ENCODE measurements at regions not wholly inside any gene's neighbourhood (a gene's known extent, or its start where the extent isn't known, plus 50 kb on each side); places are given as distances from the start of the nearest gene placed in this dataset.

DNA sequence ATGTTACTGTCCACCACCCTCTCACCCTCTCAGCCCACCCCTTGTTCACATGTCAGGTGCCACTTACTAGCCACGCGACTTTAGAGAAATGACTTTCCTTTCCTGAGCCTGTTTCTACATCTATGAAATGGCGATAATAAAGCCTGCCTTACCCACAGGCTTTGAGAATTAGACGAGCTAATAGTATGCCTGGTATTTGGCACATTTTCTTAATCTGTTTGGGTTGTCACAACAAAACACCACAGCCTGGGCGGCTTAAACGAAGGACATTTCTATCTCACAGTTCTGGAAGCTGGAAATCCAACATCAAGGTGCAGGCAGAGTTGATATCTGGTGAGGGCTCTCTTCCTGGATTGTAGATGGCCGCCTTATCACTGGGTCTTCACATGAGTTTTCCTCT is 273.9 kb upstream of the FMN2 start:
- TF ChIP-seq JUND (IDR thresholded peaks at IDR 0.05; ENCODE audit: low read depth), result no peak
- in situ Hi-C loops (cut with HindIII; ENCODE audit: low pct_unique_long_range_greater_than_20kb, low sequenced_read_pairs), result no loop called here
- no peak for DNase-seq (ENCODE audit: low read depth in 1 of 2, low spot score in 1 of 2)

DNA sequence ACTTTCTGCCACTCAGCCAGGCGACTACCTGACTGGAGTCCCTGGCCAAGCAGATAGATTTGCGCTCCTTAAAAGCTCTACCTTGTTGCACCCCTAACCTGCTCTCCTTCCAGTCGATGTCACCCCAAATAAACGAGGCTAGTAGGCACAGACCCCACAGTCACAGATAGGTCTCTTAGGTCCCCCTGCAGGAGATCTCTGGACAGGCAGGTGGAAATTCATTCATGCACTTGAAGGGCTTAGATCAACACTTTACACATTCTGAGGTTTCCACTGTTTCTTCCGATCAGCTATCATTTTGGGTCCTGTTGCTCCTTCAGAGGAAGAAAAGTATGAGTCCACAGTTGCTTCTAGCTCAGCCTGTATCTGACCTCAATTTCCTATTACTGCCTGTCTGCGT is 272.6 kb upstream of the FMN2 start:
- in situ Hi-C loops (cut with HindIII; ENCODE audit: low pct_unique_long_range_greater_than_20kb, low sequenced_read_pairs), result no loop called here
- TF ChIP-seq JUND (IDR thresholded peaks at IDR 0.05; ENCODE audit: low read depth), result no peak
- DNase-seq (ENCODE audit: low read depth in 1 of 2, low spot score in 1 of 2), result peak in 1 of 2 experiments; percentile 19

DNA sequence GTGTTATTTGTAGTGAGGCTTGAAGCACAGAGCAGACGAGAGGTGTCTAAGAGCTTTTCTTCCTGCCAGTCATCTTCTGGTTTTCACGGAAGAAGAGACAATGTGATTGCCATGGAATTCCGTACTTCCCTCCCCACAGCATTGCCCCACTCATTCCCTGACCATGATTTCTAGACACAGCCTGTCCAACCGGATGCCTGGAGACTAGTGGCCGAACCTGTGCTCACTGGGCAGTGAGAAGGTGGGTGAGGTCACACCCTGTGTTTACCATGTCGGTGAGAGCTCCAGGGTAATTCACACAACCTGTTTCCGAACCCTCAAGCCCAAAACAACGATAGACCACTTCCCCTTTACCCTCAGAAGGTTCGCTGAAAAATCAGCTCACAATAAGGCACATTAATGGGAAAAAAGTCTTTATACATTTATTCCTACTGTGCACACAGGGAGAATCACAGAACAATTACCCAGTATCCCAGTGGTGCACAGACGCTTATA is 271.9 kb upstream of the FMN2 start:
- peak in 1 of 2 experiments; percentile 47 for DNase-seq (ENCODE audit: low read depth in 1 of 2, low spot score in 1 of 2)
- in situ Hi-C loops (cut with HindIII; ENCODE audit: low pct_unique_long_range_greater_than_20kb, low sequenced_read_pairs), result no loop called here
- TF ChIP-seq JUND (IDR thresholded peaks at IDR 0.05; ENCODE audit: low read depth), result no peak

DNA sequence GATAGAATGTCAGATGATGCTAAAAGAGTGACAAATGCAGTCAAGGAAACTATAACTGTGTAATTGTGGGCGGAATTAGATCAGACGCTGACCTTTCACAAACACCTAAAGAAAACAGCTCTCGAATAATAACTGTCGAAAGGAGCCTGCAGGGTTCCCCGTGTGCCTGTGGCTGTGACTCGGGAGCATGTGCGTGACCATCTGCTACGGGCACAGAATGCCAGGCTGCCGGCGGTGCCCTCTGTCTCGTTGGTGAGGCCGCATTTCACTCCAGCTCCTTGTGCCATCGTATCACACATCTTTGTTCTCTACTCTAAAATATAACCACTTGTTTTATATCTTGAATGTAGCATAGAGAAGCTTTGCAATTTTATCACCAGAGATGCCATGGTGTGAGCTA is 267.8 kb upstream of the FMN2 start:
- in situ Hi-C loops (cut with HindIII; ENCODE audit: low pct_unique_long_range_greater_than_20kb, low sequenced_read_pairs), result no loop called here
- TF ChIP-seq JUND (IDR thresholded peaks at IDR 0.05; ENCODE audit: low read depth), result no peak
- no peak for DNase-seq (ENCODE audit: low read depth in 1 of 2, low spot score in 1 of 2)

DNA sequence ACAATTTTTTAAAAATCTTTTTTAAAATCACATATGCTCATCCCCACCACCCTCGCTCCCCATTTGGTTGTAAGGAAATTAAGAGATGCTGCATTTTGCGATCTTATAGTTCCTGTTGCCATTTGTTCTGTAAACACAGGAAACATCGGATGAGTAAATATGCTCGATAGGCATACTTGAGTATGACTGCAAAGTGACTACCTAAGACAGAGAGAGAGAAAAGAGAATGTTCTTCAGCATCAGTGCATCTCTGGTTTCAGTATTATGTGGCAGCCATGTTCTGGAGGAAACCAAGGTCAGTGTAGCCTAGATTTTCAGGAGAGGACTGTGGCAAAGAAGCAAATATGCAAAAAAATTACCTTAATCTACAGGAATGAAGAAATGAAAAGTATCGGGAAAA is 265.5 kb upstream of the FMN2 start:
- TF ChIP-seq JUND (IDR thresholded peaks at IDR 0.05; ENCODE audit: low read depth), result no peak
- DNase-seq (ENCODE audit: low read depth in 1 of 2, low spot score in 1 of 2), result no peak
- in situ Hi-C loops (cut with HindIII; ENCODE audit: low pct_unique_long_range_greater_than_20kb, low sequenced_read_pairs), result no loop called here

DNA sequence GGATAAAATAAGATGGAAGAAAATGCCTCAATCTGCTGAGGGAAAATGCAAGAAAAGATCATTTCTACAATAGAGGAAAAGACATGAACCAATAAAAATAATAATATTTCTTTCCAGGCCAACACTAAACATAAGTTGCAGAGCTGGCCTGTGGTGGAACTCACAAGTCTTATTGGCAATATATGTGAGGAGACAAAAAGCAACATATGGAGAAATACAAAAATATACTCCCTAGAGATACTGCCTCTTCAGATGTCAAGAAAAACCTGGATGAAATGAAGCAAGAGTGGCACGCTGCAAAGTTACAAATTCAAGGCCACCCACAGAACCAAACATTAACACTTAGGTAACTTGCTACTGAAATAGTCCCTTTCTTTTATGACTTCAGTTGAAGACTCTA is 264.9 kb upstream of the FMN2 start:
- DNase-seq (ENCODE audit: low read depth in 1 of 2, low spot score in 1 of 2), result no peak
- TF ChIP-seq JUND (IDR thresholded peaks at IDR 0.05; ENCODE audit: low read depth), result no peak
- in situ Hi-C loops (cut with HindIII; ENCODE audit: low pct_unique_long_range_greater_than_20kb, low sequenced_read_pairs), result no loop called here

DNA sequence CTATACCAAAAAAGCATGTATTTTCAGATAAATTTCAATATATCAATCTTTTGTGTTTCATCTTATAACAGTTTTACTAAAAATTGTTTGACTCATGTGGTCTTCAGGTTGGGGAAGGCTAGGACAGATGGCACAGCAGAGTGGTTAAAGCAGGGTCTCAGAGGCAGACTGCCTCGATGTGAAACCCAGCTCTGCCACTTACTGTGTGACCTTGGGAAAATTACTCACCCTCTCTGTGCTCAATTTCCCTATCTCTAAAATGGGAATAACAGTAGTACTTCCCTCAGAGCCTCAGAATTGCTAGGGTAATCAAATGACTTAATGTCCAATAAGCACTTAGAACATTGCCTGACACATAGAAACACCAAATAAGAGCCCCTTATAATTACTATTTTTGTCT is 262.1 kb upstream of the FMN2 start:
- no peak for DNase-seq (ENCODE audit: low read depth in 1 of 2, low spot score in 1 of 2)
- TF ChIP-seq JUND (IDR thresholded peaks at IDR 0.05; ENCODE audit: low read depth), result no peak
- in situ Hi-C loops (cut with HindIII; ENCODE audit: low pct_unique_long_range_greater_than_20kb, low sequenced_read_pairs), result no loop called here

DNA sequence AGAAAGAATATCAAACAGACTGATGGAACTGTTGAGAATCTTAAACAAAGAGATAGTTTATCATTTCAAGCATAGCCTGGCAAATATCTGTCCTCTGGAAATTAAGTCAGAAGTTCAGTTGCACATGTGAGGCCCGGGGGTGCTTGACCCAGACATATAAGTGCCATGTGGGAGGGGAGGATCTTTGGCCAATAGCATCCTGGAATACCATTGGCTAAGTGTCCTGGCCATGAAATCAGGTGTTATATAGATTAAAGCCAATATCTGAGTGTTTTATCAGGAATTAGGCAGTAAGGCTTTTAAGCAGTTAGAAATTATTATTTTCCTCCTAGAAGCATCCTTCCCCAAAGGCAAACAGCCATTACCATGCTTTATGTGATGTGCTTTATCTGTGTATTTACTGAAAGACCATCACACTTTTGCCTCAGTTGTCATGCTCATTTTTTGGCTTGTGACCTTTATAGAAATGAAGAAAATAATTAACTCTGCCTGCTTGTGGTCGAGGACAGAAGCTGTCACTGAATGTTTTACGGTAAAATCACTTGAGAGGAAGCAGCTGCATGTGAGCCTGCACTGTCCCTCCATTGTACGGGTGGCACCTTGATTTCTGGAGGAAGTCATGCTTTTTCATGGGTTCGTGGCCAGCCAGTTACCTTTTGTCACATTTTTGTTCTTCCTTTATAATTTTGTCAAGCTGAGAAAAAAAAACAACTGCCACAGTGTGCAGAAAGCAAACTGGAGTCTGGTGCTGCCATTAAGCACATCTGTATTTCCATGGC is 259.9 kb upstream of the FMN2 start:
- DNase-seq (ENCODE audit: low read depth in 1 of 2, low spot score in 1 of 2), result no peak
- TF ChIP-seq JUND (IDR thresholded peaks at IDR 0.05; ENCODE audit: low read depth), result no peak
- in situ Hi-C loops (cut with HindIII; ENCODE audit: low pct_unique_long_range_greater_than_20kb, low sequenced_read_pairs), result no loop called here

DNA sequence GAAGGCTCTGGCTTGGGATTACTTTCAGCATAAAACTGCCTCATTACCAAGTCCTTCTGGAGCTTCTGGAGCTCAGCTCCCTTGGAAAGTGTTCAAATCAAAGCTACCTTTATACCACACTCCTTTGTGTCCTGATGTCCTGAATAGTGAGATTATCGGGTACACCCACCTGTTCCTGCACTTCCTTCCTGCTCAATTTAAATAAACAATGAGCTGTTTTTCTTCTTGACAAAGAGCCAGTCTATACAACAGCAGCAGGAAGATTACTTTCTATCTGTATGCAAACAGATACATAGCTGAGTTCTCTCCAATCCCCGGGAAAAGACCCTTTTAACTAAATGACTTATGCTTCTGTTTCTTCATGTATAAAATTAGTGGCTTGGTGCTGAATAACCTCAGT is 258.0 kb upstream of the FMN2 start:
- no peak for TF ChIP-seq JUND (IDR thresholded peaks at IDR 0.05; ENCODE audit: low read depth)
- no peak for DNase-seq (ENCODE audit: low read depth in 1 of 2, low spot score in 1 of 2)
- in situ Hi-C loops (cut with HindIII; ENCODE audit: low pct_unique_long_range_greater_than_20kb, low sequenced_read_pairs), result no loop called here

DNA sequence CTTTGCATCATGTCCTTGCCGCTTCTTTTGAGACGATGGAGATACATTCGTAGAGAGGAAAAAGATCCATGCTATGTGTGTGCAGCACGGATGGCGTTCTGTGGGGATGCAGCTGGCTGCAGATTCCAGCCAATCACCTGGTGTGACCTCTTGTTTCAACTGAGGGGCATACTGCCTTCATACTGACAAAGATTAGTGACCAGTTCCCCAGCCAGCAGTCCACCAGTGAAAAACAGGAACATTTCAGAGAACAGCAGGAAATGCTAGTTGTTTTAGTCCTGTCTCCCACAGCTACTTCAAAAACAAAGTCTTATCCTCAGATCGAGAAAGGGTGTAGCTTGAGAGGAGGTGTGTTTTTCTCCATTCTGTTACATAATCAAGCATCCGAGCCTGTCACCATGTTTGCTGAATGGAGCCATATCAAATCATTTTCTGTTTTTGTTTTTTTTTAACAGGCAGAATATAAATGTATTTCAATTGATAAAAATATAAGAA is 255.7 kb upstream of the FMN2 start:
- TF ChIP-seq JUND (IDR thresholded peaks at IDR 0.05; ENCODE audit: low read depth), result no peak
- in situ Hi-C loops (cut with HindIII; ENCODE audit: low pct_unique_long_range_greater_than_20kb, low sequenced_read_pairs), result no loop called here
- no peak for DNase-seq (ENCODE audit: low read depth in 1 of 2, low spot score in 1 of 2)

DNA sequence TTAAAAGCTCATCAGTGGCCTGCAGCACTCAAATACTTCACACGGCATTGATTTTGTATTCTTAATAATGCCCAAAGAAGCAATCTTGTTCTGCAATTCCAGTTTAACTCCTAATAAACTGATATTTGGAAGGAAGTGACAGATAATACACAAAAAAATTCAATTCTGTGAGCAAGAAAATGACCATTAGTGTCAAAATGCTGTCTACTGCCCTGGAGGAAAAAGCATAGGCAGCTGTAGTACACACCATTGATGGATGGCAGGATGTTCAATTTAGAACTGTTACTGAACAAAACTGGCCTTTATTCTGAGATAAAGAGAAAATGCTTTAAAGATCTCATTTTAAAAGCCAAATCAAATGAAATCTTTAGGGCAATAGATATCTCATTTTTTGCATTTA is 251.3 kb upstream of the FMN2 start:
- no peak for TF ChIP-seq JUND (IDR thresholded peaks at IDR 0.05; ENCODE audit: low read depth)
- in situ Hi-C loops (cut with HindIII; ENCODE audit: low pct_unique_long_range_greater_than_20kb, low sequenced_read_pairs), result no loop called here
- no peak for DNase-seq (ENCODE audit: low read depth in 1 of 2, low spot score in 1 of 2)

DNA sequence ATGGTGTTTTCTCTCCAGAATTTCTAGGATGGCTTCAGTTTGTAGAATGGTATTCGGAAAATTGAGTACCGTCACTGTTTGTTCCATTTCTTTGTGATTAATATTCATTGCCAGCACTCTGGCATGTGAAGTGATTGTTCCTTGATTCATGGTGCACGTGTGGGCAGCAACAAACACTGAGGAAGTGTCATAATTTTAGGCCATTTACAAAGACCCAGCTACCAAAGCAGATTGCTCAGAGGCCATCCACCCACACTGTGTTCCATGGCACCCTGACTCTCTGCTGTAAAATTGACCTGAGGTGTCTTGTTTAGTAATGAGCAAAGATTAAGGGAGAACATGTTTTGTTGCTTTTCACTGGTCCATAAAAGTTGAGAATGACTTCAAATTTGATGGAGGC is 250.9 kb upstream of the FMN2 start:
- DNase-seq (ENCODE audit: low read depth in 1 of 2, low spot score in 1 of 2), result no peak
- TF ChIP-seq JUND (IDR thresholded peaks at IDR 0.05; ENCODE audit: low read depth), result no peak
- in situ Hi-C loops (cut with HindIII; ENCODE audit: low pct_unique_long_range_greater_than_20kb, low sequenced_read_pairs), result no loop called here

DNA sequence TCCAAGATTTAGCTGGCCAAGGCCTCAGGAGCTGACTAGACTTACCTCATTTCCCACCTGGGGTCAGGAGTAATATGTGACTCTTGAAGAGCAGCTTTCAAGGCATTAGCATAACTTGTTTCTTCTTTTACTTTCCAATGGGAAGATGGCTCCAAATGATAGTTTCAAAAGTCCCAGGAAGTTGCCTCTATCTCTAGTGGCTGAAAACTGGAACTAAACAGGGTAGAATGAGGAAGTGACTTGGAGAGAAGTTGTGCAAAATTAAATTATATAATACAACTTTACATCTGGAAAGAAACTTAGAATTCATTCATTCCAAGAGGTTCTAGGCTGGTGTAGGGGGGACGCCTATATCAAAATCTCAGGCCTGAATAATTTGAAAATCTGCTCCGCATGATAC is 250.1 kb upstream of the FMN2 start:
- in situ Hi-C loops (cut with HindIII; ENCODE audit: low pct_unique_long_range_greater_than_20kb, low sequenced_read_pairs), result no loop called here
- no peak for TF ChIP-seq JUND (IDR thresholded peaks at IDR 0.05; ENCODE audit: low read depth)
- DNase-seq (ENCODE audit: low read depth in 1 of 2, low spot score in 1 of 2), result no peak

DNA sequence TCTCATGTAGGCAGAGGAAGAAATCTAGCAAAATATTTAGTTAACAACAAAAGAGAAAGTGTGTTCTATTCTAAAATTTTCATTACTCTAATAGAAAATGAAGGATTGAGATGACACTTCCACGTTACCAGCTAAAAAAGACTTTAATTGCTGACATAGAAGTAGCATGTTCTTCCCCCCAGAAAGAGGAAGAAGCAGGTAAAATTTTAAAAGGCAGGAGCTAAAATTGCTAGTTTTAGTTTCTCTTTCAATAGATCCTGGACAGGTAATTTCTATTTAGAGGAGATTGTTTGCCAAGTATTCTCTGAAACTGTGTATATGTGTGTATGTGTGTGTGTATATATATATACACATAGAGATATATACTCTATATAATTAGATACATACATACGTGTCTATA is 248.1 kb upstream of the FMN2 start:
- in situ Hi-C loops (cut with HindIII; ENCODE audit: low pct_unique_long_range_greater_than_20kb, low sequenced_read_pairs), result no loop called here
- DNase-seq (ENCODE audit: low read depth in 1 of 2, low spot score in 1 of 2), result no peak
- no peak for TF ChIP-seq JUND (IDR thresholded peaks at IDR 0.05; ENCODE audit: low read depth)

Data from T47D (cell line).